A673 (cell line): ENCODE measurements at regions not wholly inside any gene's neighbourhood (a gene's known extent, or its start where the extent isn't known, plus 50 kb on each side); places are given as distances from the start of the nearest gene placed in this dataset.

ENCODE experiments used
- CTCF ChIP-seq: fragments of 300-800, 200-600 bp; sonication (generic); conservative IDR thresholded peaks from 2 replicates; pipeline ENCODE4 v1.5.1; 2017; ENCODE audit warnings: low read depth, mild to moderate bottlenecking, antibody characterized with exemption, low read length, moderate library complexity, mixed read lengths
- EZH2 ChIP-seq: fragments of 200-600 bp; sonication (generic); IDR thresholded peaks from 2 replicates; pipeline ENCODE4 v1.6.1; 2017; ENCODE audit warnings: borderline replicate concordance, low read depth, mild to moderate bottlenecking, mixed read lengths, antibody characterized with exemption, low read length; ENCODE audit not compliant: poor library complexity, severe bottlenecking

GRCh38 chr14:98542316-98542715, 729.7 kb downstream of the BCL11B start:
- no peak for TF ChIP-seq CTCF
- TF ChIP-seq EZH2: no peak
